Gastrocnemius medialis (tissue), 4 donors: ENCODE measurements at regions not wholly inside any gene's neighbourhood (a gene's known extent, or its start where the extent isn't known, plus 50 kb on each side); places are given as distances from the start of the nearest gene placed in this dataset.

ENCODE experiments used
- POLR2A ChIP-seq, 2 donors: fragments of 450-650 bp; IDR thresholded peaks; one replicate each; pipeline ENCODE4 v1.6.1; 2017; ENCODE audit warnings: antibody characterized with exemption in 2 of 2, mild to moderate bottlenecking in 2 of 2, moderate library complexity in 2 of 2
- TF ChIP-seq, protein P1 (sequence below), 5 experiments: fragments of 450-650 bp in 3 of 5; fragments of 200-600 bp in 2 of 5; sonication (generic) in 2 of 5; IDR thresholded peaks in 4 of 5; conservative IDR thresholded peaks in 1 of 5; 1 replicate in 4 of 5; 2 replicates in 1 of 5; pipeline ENCODE4 v1.5.1; 2016 to 2019; ENCODE audit warnings: antibody characterized with exemption in 5 of 5, mild to moderate bottlenecking in 3 of 5, moderate library complexity in 3 of 5

- TF ChIP-seq, protein P1, sequence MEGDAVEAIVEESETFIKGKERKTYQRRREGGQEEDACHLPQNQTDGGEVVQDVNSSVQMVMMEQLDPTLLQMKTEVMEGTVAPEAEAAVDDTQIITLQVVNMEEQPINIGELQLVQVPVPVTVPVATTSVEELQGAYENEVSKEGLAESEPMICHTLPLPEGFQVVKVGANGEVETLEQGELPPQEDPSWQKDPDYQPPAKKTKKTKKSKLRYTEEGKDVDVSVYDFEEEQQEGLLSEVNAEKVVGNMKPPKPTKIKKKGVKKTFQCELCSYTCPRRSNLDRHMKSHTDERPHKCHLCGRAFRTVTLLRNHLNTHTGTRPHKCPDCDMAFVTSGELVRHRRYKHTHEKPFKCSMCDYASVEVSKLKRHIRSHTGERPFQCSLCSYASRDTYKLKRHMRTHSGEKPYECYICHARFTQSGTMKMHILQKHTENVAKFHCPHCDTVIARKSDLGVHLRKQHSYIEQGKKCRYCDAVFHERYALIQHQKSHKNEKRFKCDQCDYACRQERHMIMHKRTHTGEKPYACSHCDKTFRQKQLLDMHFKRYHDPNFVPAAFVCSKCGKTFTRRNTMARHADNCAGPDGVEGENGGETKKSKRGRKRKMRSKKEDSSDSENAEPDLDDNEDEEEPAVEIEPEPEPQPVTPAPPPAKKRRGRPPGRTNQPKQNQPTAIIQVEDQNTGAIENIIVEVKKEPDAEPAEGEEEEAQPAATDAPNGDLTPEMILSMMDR (IDR thresholded peaks at IDR 0.05 in 4 of 5, conservative IDR thresholded peaks at IDR 0.05 in 1 of 5): no peak
- TF ChIP-seq POLR2A (IDR thresholded peaks at IDR 0.05): no peak
Measured at GRCh38 chr11:128205796-128206195, 381.6 kb downstream of the ETS1 start.
